Endodermal cell (in vitro differentiated cells): ENCODE measurements at regions not wholly inside any gene's neighbourhood (a gene's known extent, or its start where the extent isn't known, plus 50 kb on each side); places are given as distances from the start of the nearest gene placed in this dataset.

Experiments used
- DNase-seq: peaks from one replicate; pipeline ENCODE4 v3.0.0-alpha.2; 2017
- H3K27ac ChIP-seq: 2 replicates; pipeline ENCODE4 v1.5.1; 2013; ENCODE audit warnings: mild to moderate bottlenecking, low read depth, low read length, moderate library complexity
- H3K27me3 ChIP-seq: 2 replicates; pipeline ENCODE4 v1.6.1; 2013; ENCODE audit warnings: mild to moderate bottlenecking, low read length, moderate library complexity; ENCODE audit not compliant: insufficient read depth, control insufficient read depth, poor library complexity, severe bottlenecking
- H3K36me3 ChIP-seq: 2 replicates; pipeline ENCODE4 v1.7.0; 2013; ENCODE audit warnings: mild to moderate bottlenecking, low read length, moderate library complexity; ENCODE audit not compliant: control insufficient read depth, insufficient read depth
- H3K4me1 ChIP-seq: one replicate; pipeline ENCODE4 v1.7.0; 2013; ENCODE audit warnings: low read length; ENCODE audit not compliant: control insufficient read depth, insufficient read depth
- H3K4me3 ChIP-seq: 2 replicates; pipeline ENCODE4 v1.5.1; 2013; ENCODE audit warnings: mild to moderate bottlenecking, low read length, moderate library complexity
- H3K9ac ChIP-seq: 2 replicates; pipeline ENCODE4 v1.6.1; 2013; ENCODE audit warnings: mild to moderate bottlenecking, low read length, moderate library complexity; ENCODE audit not compliant: poor library complexity, severe bottlenecking; ENCODE audit errors: extremely low read depth
- H3K9me3 ChIP-seq: 2 replicates; pipeline ENCODE4 v1.6.1; 2013; ENCODE audit warnings: mild to moderate bottlenecking, low read length, moderate library complexity; ENCODE audit not compliant: control insufficient read depth
- H3K27ac Mint-ChIP-seq: 2 replicates; pipeline ENCODE4 v1.8.0; 2020; ENCODE audit warnings: mixed read lengths
- H3K27me3 Mint-ChIP-seq: 2 replicates; pipeline ENCODE4 v1.8.0; 2021; ENCODE audit warnings: mild to moderate bottlenecking, mixed read lengths; ENCODE audit not compliant: insufficient read depth
- H3K36me3 Mint-ChIP-seq: 2 replicates; pipeline ENCODE4 v1.8.0; 2020; ENCODE audit warnings: low read depth, mixed read lengths
- H3K4me1 Mint-ChIP-seq: 2 replicates; pipeline ENCODE4 v1.8.0; 2020; ENCODE audit warnings: mixed read lengths
- H3K4me3 Mint-ChIP-seq: 2 replicates; pipeline ENCODE4 v1.8.0; 2020; ENCODE audit warnings: mild to moderate bottlenecking, moderate library complexity, mixed read lengths
- H3K9me3 Mint-ChIP-seq: 2 replicates; pipeline ENCODE4 v1.8.0; 2020; ENCODE audit warnings: mild to moderate bottlenecking, mixed read lengths
- CTCF ChIP-seq: fragments of 200-600 bp; sonication (generic); conservative IDR thresholded peaks from 2 replicates; pipeline ENCODE4 v1.5.0; 2021; ENCODE audit warnings: antibody characterized with exemption, mild to moderate bottlenecking
- WGBS, 2 experiments: methylation state at CpG; one replicate each; pipeline versions ENCODE4 v1.1.5 to v1.1.7; 2013; ENCODE audit warnings: missing lambda C conversion rate in 2 of 2, mixed read lengths in 1 of 2; ENCODE audit not compliant: insufficient coverage in 1 of 2, insufficient read length in 1 of 2; 5-methylcytosine and 5-hydroxymethylcytosine counted together

- peaks cover 32% of the 10 kb centered on the region for H3K4me1 Mint-ChIP-seq
- no peaks in the 10 kb centered on the region for H3K36me3 ChIP-seq
- H3K4me3 Mint-ChIP-seq, result no peak overlapping the region
- no peak for TF ChIP-seq CTCF
- H3K27ac ChIP-seq, result no peak overlapping the region
- H3K9ac ChIP-seq, result no peak overlapping the region
- WGBS, 2 experiments, result 0 to 65% methylated on average over 1 to 3 of the region's 3 CpGs
- no peaks in the 10 kb centered on the region for H3K27me3 Mint-ChIP-seq
- no peak overlapping the region for H3K27ac Mint-ChIP-seq
- peaks cover 8% of the 10 kb centered on the region for H3K9me3 Mint-ChIP-seq
- H3K27me3 ChIP-seq, result no peaks in the 10 kb centered on the region
- H3K4me1 ChIP-seq, result peaks cover 6% of the 10 kb centered on the region
- no peak overlapping the region for H3K4me3 ChIP-seq
- H3K9me3 ChIP-seq, result peaks cover 11% of the 10 kb centered on the region
- no peak for DNase-seq
- peaks cover 5% of the 10 kb centered on the region for H3K36me3 Mint-ChIP-seq
These were observed 59.7 kb upstream of the TNFSF4 start for GRCh38 chr1:173266841-173267240.

DNA sequence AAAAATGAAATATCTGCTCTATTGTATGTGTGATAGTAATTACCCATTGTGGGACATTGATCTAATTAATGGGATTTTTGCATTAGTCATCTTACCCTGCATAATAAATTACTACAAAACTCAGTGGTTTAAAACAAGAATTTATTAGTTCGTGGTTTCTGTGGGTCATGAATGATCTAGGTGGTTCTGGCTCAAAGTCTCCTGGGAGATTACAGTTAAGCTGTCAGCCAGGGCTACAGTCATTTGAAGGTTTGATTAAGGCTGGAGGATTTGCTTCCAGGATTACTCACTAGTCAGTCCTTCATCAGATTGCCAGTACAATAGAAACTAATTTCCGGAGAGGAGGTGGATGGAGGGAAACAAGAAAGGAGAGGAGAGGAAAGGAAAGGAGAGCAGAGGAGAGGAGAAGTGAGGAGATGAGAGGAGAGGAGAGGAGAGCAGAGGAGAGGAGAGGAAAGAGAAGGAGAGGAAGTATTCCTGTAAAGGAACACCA is 60.4 kb upstream of the TNFSF4 start:
- 60 to 80% methylated on average over 1 to 2 of the region's 2 CpGs for WGBS, 2 experiments
- H3K9me3 Mint-ChIP-seq, result peaks cover 5% of the 10 kb centered on the region
- no peak overlapping the region for H3K9ac ChIP-seq
- no peaks in the 10 kb centered on the region for H3K36me3 ChIP-seq
- no peak overlapping the region for H3K4me3 Mint-ChIP-seq
- H3K27me3 ChIP-seq, result no peaks in the 10 kb centered on the region
- H3K4me3 ChIP-seq, result no peak overlapping the region
- no peaks in the 10 kb centered on the region for H3K27me3 Mint-ChIP-seq
- H3K36me3 Mint-ChIP-seq, result no peaks in the 10 kb centered on the region
- peaks cover 32% of the 10 kb centered on the region for H3K4me1 Mint-ChIP-seq
- peaks cover 11% of the 10 kb centered on the region for H3K9me3 ChIP-seq
- peaks cover 6% of the 10 kb centered on the region for H3K4me1 ChIP-seq
- DNase-seq, result no peak
- no peak overlapping the region for H3K27ac ChIP-seq
- peak overlapping the region; percentile 78 for H3K27ac Mint-ChIP-seq
- TF ChIP-seq CTCF, result no peak

- H3K27me3 Mint-ChIP-seq, result no peaks in the 10 kb centered on the region
- H3K36me3 Mint-ChIP-seq, result no peaks in the 10 kb centered on the region
- Histone ChIP-seq H3K4me1 (peaks cover 6% of the 10 kb centered on the region), H3K27me3 (no peaks in the 10 kb centered on the region), H3K27ac (no peak overlapping the region), H3K4me3 (peak overlapping the region; percentile 31), H3K9ac (no peak overlapping the region), H3K9me3 (peaks cover 6% of the 10 kb centered on the region), H3K36me3 (no peaks in the 10 kb centered on the region)
- peaks cover 2% of the 10 kb centered on the region for H3K9me3 Mint-ChIP-seq
- no peak for TF ChIP-seq CTCF
- no CpG with 5 or more reads among the region's 1 CpG for WGBS, 2 experiments
- H3K27ac Mint-ChIP-seq, result no peak overlapping the region
- no peak overlapping the region for H3K4me3 Mint-ChIP-seq
- no peak for DNase-seq
- H3K4me1 Mint-ChIP-seq, result peaks cover 32% of the 10 kb centered on the region
These were observed 61.1 kb upstream of the TNFSF4 start for GRCh38 chr1:173268261-173268660.
